ENCODE measurements at regions not wholly inside any gene's neighbourhood (a gene's known extent, or its start where the extent isn't known, plus 50 kb on each side); places are given as distances from the start of the nearest gene placed in this dataset.

GRCh38 chr5:3131161-3131560, 379.7 kb upstream of the IRX2 start:
- no peaks in the 10 kb centered on the region for H3K36me3 ChIP-seq (ENCODE audit: control insufficient read depth in 1 of 2, insufficient read depth in 2 of 2, low read length in 2 of 2)
- no peak overlapping the region for H2AFZ ChIP-seq (ENCODE audit: low read depth, low read length, poor library complexity, severe bottlenecking)
- intact Hi-C loops (cut with micrococcal nuclease): no loop called here
- no peak overlapping the region for H3K4me2 ChIP-seq (ENCODE audit: low read length)
- no peak overlapping the region for H3K9ac ChIP-seq (ENCODE audit: low read length)
- H3K9me3 ChIP-seq (ENCODE audit: control insufficient read depth in 1 of 2, insufficient read depth in 1 of 2, low read depth in 1 of 2, low read length in 2 of 2): peaks cover 9 to 43% of the 10 kb centered on the region in 2 experiments; a peak in 2 of 4 replicates
- H4K20me1 ChIP-seq (ENCODE audit: insufficient read depth): no peaks in the 10 kb centered on the region
- TF ChIP-seq SIN3A (IDR thresholded peaks at IDR 0.05; ENCODE audit: low read depth): no peak
- TF ChIP-seq CEBPB (IDR thresholded peaks at IDR 0.05; ENCODE audit: low read depth): no peak
- no peak for TF ChIP-seq ELF1 (IDR thresholded peaks at IDR 0.05; ENCODE audit: borderline replicate concordance, low read depth)
- TF ChIP-seq JUND (IDR thresholded peaks at IDR 0.05): no peak
- TF ChIP-seq RAD21 (IDR thresholded peaks at IDR 0.05; ENCODE audit: low read depth): no peak
- no peak for TF ChIP-seq ZFX (IDR thresholded peaks at IDR 0.05)
- TF ChIP-seq ATF3 (IDR thresholded peaks at IDR 0.05): no peak
- no peak for TF ChIP-seq CBX3 (IDR thresholded peaks at IDR 0.05; ENCODE audit: low read depth)
- no peak for TF ChIP-seq SRF (IDR thresholded peaks at IDR 0.05; ENCODE audit: low read depth)
- TF ChIP-seq POLR2AphosphoS5 (IDR thresholded peaks at IDR 0.05; ENCODE audit: low read depth, low read length): no peak
- no peak overlapping the region for H3K4me3 ChIP-seq (replicated peaks in 1 of 2; ENCODE audit: low read depth in 1 of 2, low read length in 2 of 2)
- ATAC-seq (no peak), DNase-seq (ENCODE audit: low read depth, low spot score) (no peak)
- ChIA-PET CTCF (no interaction called here), POLR2A (no interaction called here), RAD21 (ENCODE audit: low non-redundant PET in 1 of 2, low total read pairs in 2 of 2, uncharacterized antibody in 2 of 2, unreplicated experiment in 2 of 2) (no interaction called here)
- no peaks in the 10 kb centered on the region for H3K27me3 ChIP-seq (ENCODE audit: insufficient read depth, low read length)
- no peaks in the 10 kb centered on the region for H3K9me2 ChIP-seq (ENCODE audit: insufficient read depth)
- no TSS peak for BruUV-seq (replicated peaks)
- no peak overlapping the region for H3K27ac ChIP-seq (ENCODE audit: low read depth, low read length)
- no peaks in the 10 kb centered on the region for H3K79me2 ChIP-seq (ENCODE audit: insufficient read depth, low read length)
- no peaks in the 10 kb centered on the region for H3K4me1 ChIP-seq (ENCODE audit: control insufficient read depth in 1 of 2, insufficient read depth in 2 of 2, low read length in 2 of 2)

- Histone ChIP-seq H3K4me2 (ENCODE audit: low read length) (no peak overlapping the region), H3K27ac (ENCODE audit: low read depth, low read length) (no peak overlapping the region), H3K4me3 (replicated peaks in 1 of 2; ENCODE audit: low read depth in 1 of 2, low read length in 2 of 2) (no peak overlapping the region), H3K9me2 (ENCODE audit: insufficient read depth) (no peaks in the 10 kb centered on the region), H3K9me3 (ENCODE audit: control insufficient read depth in 1 of 2, insufficient read depth in 1 of 2, low read depth in 1 of 2, low read length in 2 of 2) (peaks cover 5 to 37% of the 10 kb centered on the region in 2 experiments; a peak in 2 of 4 replicates), H3K79me2 (ENCODE audit: insufficient read depth, low read length) (no peaks in the 10 kb centered on the region), H3K4me1 (ENCODE audit: control insufficient read depth in 1 of 2, insufficient read depth in 2 of 2, low read length in 2 of 2) (no peaks in the 10 kb centered on the region), H3K36me3 (ENCODE audit: control insufficient read depth in 1 of 2, insufficient read depth in 2 of 2, low read length in 2 of 2) (no peaks in the 10 kb centered on the region), H2AFZ (ENCODE audit: low read depth, low read length, poor library complexity, severe bottlenecking) (no peak overlapping the region), H3K9ac (ENCODE audit: low read length) (no peak overlapping the region), H3K27me3 (ENCODE audit: insufficient read depth, low read length) (no peaks in the 10 kb centered on the region), H4K20me1 (ENCODE audit: insufficient read depth) (no peaks in the 10 kb centered on the region)
- ChIA-PET POLR2A (no interaction called here), CTCF (no interaction called here), RAD21 (ENCODE audit: low non-redundant PET in 1 of 2, low total read pairs in 2 of 2, uncharacterized antibody in 2 of 2, unreplicated experiment in 2 of 2) (no interaction called here)
- no TSS peak for BruUV-seq (replicated peaks)
- DNase-seq (ENCODE audit: low read depth, low spot score) (no peak), ATAC-seq (no peak)
- no peak for TF ChIP-seq EZH2 (IDR thresholded peaks at IDR 0.05)
- no peak for TF ChIP-seq CBX3 (IDR thresholded peaks at IDR 0.05; ENCODE audit: low read depth)
- TF ChIP-seq TCF7L2 (IDR thresholded peaks at IDR 0.05; ENCODE audit: borderline replicate concordance, extremely low read depth, insufficient read depth, insufficient read length): no peak
- TF ChIP-seq POLR2A (IDR thresholded peaks at IDR 0.05; ENCODE audit: borderline replicate concordance, extremely low read depth, insufficient read depth, insufficient read length): no peak
- no peak for TF ChIP-seq ATF3 (IDR thresholded peaks at IDR 0.05)
- TF ChIP-seq YY1 (IDR thresholded peaks at IDR 0.05; ENCODE audit: extremely low read depth, insufficient replicate concordance, low read depth, low read length): no peak
- no peak for TF ChIP-seq RAD21 (IDR thresholded peaks at IDR 0.05; ENCODE audit: low read depth)
- no peak for TF ChIP-seq JUND (IDR thresholded peaks at IDR 0.05)
- TF ChIP-seq CTCF (IDR thresholded peaks at IDR 0.05 in 2 of 3, conservative IDR thresholded peaks at IDR 0.05 in 1 of 3; ENCODE audit: borderline replicate concordance in 1 of 3, insufficient read depth in 1 of 3, low read depth in 2 of 3, low read length in 2 of 3): no peak
- intact Hi-C loops (cut with micrococcal nuclease): no loop called here
Measured at GRCh38 chr5:3129252-3129651, 377.8 kb upstream of the IRX2 start.
